ENCODE measurements at regions not wholly inside any gene's neighbourhood (a gene's known extent, or its start where the extent isn't known, plus 50 kb on each side); places are given as distances from the start of the nearest gene placed in this dataset.

- H3K4me1 ChIP-seq (ENCODE audit: control insufficient read depth in 1 of 2, insufficient read depth in 2 of 2, low read length in 2 of 2), result no peaks in the 10 kb centered on the region
- no peaks in the 10 kb centered on the region for H3K9me3 ChIP-seq (replicated peaks in 1 of 2; ENCODE audit: control insufficient read depth in 1 of 2, insufficient read depth in 1 of 2, low read length in 2 of 2)
- peaks cover 0 to 2% (median 0%) of the 10 kb centered on the region in 3 donors for H3K27me3 Mint-ChIP-seq (ENCODE audit: low read depth in 3 of 3)
- no peaks in the 10 kb centered on the region for H3K36me3 ChIP-seq (replicated peaks in 1 of 2; ENCODE audit: control insufficient read depth in 1 of 2, insufficient read depth in 2 of 2, low read length in 2 of 2)
- no peak for DNase-seq
- no peaks in the 10 kb centered on the region for H4K20me1 ChIP-seq (ENCODE audit: insufficient read depth, low read length)
- WGBS (ENCODE audit: insufficient coverage), result no CpG with 5 or more reads among the region's 4 CpGs
- H3K4me2 ChIP-seq (replicated peaks; ENCODE audit: extremely low read depth, low read length, poor library complexity, severe bottlenecking), result no peak overlapping the region
- H3K4me3 Mint-ChIP-seq, result no peak overlapping the region
- no peaks in the 10 kb centered on the region for H3K27me3 ChIP-seq (ENCODE audit: control insufficient read depth in 2 of 2, insufficient read depth in 2 of 2, low read length in 2 of 2)
- H3K9me3 Mint-ChIP-seq, result peaks cover 0 to 4% (median 2%) of the 10 kb centered on the region in 7 donors
- H3K9ac ChIP-seq (ENCODE audit: insufficient read depth, low read length, poor library complexity, severe bottlenecking), result no peak overlapping the region
- intact Hi-C loops (cut with micrococcal nuclease), result no loop called here
- no peak overlapping the region for H2AFZ ChIP-seq (ENCODE audit: insufficient read depth, low read depth, low read length, poor library complexity, severe bottlenecking)
- H3K79me2 ChIP-seq (ENCODE audit: insufficient read depth, low read length), result no peaks in the 10 kb centered on the region
- no peak overlapping the region for H3K27ac Mint-ChIP-seq
- H3K4me1 Mint-ChIP-seq, result no peaks in the 10 kb centered on the region
- no peak overlapping the region for H3K27ac ChIP-seq (ENCODE audit: low read depth in 1 of 2, low read length in 2 of 2)
- TF ChIP-seq CTCF (IDR thresholded peaks at IDR 0.05), result no peak
- H3K36me3 Mint-ChIP-seq, result no peaks in the 10 kb centered on the region
- no peak overlapping the region for H3K4me3 ChIP-seq (replicated peaks in 1 of 3; ENCODE audit: low read depth in 2 of 3, low read length in 3 of 3)
These were observed 201.8 kb upstream of the PGR start for GRCh38 chr11:101331411-101331810.

GRCh38 chr11:101327908-101328307 lies 198.3 kb upstream of the PGR start:
- Histone ChIP-seq H3K9me3 (replicated peaks in 1 of 2; ENCODE audit: control insufficient read depth in 1 of 2, insufficient read depth in 1 of 2, low read length in 2 of 2) (no peaks in the 10 kb centered on the region), H3K79me2 (ENCODE audit: insufficient read depth, low read length) (no peaks in the 10 kb centered on the region), H3K4me2 (replicated peaks; ENCODE audit: extremely low read depth, low read length, poor library complexity, severe bottlenecking) (no peak overlapping the region), H3K36me3 (replicated peaks in 1 of 2; ENCODE audit: control insufficient read depth in 1 of 2, insufficient read depth in 2 of 2, low read length in 2 of 2) (no peaks in the 10 kb centered on the region), H2AFZ (ENCODE audit: insufficient read depth, low read depth, low read length, poor library complexity, severe bottlenecking) (no peak overlapping the region), H3K27ac (ENCODE audit: low read depth in 1 of 2, low read length in 2 of 2) (no peak overlapping the region), H3K9ac (ENCODE audit: insufficient read depth, low read length, poor library complexity, severe bottlenecking) (no peak overlapping the region), H3K4me3 (replicated peaks in 1 of 3; ENCODE audit: low read depth in 2 of 3, low read length in 3 of 3) (no peak overlapping the region), H3K27me3 (ENCODE audit: control insufficient read depth in 2 of 2, insufficient read depth in 2 of 2, low read length in 2 of 2) (no peaks in the 10 kb centered on the region), H3K4me1 (ENCODE audit: control insufficient read depth in 1 of 2, insufficient read depth in 2 of 2, low read length in 2 of 2) (no peaks in the 10 kb centered on the region), H4K20me1 (ENCODE audit: insufficient read depth, low read length) (no peaks in the 10 kb centered on the region)
- intact Hi-C loops (cut with micrococcal nuclease), result no loop called here
- no peak overlapping the region for H3K27ac Mint-ChIP-seq
- no peaks in the 10 kb centered on the region for H3K36me3 Mint-ChIP-seq
- WGBS (ENCODE audit: insufficient coverage), result no CpG with 5 or more reads among the region's 3 CpGs
- TF ChIP-seq CTCF (IDR thresholded peaks at IDR 0.05), result no peak
- H3K27me3 Mint-ChIP-seq (ENCODE audit: low read depth in 3 of 3), result peaks cover 0 to 2% (median 0%) of the 10 kb centered on the region in 3 donors
- no peak overlapping the region for H3K4me3 Mint-ChIP-seq
- no peak for DNase-seq
- H3K9me3 Mint-ChIP-seq, result peaks cover 0 to 5% (median 2%) of the 10 kb centered on the region in 7 donors
- H3K4me1 Mint-ChIP-seq, result no peaks in the 10 kb centered on the region
